ENCODE measurements at regions not wholly inside any gene's neighbourhood (a gene's known extent, or its start where the extent isn't known, plus 50 kb on each side); places are given as distances from the start of the nearest gene placed in this dataset.

DNA sequence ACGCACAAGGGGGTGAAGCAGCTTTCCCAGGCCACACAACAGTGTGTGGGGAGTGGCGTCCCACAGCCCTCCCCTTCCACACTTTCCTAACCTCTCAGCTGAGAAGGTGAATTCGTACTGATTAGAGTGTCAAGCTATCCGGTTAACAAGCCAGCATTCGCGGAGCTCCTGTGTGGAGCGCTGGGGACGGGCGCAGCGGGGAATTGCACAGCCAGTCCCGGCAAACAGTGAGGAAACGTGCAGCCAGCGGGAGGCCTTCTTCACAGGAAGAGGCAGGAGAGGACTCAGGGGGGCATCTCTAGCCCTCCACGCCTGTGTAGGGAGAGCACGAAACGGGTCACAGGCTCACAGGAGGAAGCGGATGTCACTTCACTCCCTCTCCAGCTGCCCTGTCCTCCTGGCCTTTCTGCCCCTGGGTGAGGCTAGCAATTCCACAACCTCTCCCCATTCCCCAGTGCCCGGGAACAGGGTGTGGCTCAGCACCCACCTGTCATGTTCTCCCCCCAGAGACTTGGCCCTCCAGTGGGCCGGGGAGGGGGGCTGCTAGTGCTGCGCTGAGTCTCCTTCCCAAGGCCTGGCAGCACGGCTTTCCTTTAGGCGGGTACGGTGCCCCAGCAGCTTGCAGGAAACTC lies 117.3 kb downstream of the CPZ start:
- intact Hi-C loops (cut with micrococcal nuclease): no loop called here
- no peaks in the 10 kb centered on the region for H3K36me3 ChIP-seq (replicated peaks in 1 of 2; ENCODE audit: control insufficient read depth in 1 of 2, insufficient read depth in 2 of 2, low read length in 2 of 2)
- H3K9ac ChIP-seq (ENCODE audit: insufficient read depth, low read length, poor library complexity, severe bottlenecking): no peak overlapping the region
- no peaks in the 10 kb centered on the region for H3K79me2 ChIP-seq (ENCODE audit: insufficient read depth, low read length)
- no peaks in the 10 kb centered on the region for H4K20me1 ChIP-seq (ENCODE audit: insufficient read depth, low read length)
- H3K27ac Mint-ChIP-seq: no peak overlapping the region
- no peak overlapping the region for H3K4me2 ChIP-seq (replicated peaks; ENCODE audit: extremely low read depth, low read length, poor library complexity, severe bottlenecking)
- H3K9me3 Mint-ChIP-seq: peaks cover 8 to 25% (median 16%) of the 10 kb centered on the region in 7 donors
- H3K9me3 ChIP-seq (replicated peaks in 1 of 2; ENCODE audit: control insufficient read depth in 1 of 2, insufficient read depth in 1 of 2, low read length in 2 of 2): peaks cover 7 to 23% of the 10 kb centered on the region in 2 donors
- no peaks in the 10 kb centered on the region for H3K4me1 ChIP-seq (ENCODE audit: control insufficient read depth in 1 of 2, insufficient read depth in 2 of 2, low read length in 2 of 2)
- H2AFZ ChIP-seq (ENCODE audit: insufficient read depth, low read depth, low read length, poor library complexity, severe bottlenecking): no peak overlapping the region
- no peak for DNase-seq
- H3K36me3 Mint-ChIP-seq: no peaks in the 10 kb centered on the region
- peaks cover 5 to 15% (median 5%) of the 10 kb centered on the region in 3 donors for H3K27me3 Mint-ChIP-seq (ENCODE audit: low read depth in 3 of 3)
- H3K4me3 Mint-ChIP-seq: peak overlapping the region in 1 of 2 donors; percentile 44
- TF ChIP-seq, protein P1, sequence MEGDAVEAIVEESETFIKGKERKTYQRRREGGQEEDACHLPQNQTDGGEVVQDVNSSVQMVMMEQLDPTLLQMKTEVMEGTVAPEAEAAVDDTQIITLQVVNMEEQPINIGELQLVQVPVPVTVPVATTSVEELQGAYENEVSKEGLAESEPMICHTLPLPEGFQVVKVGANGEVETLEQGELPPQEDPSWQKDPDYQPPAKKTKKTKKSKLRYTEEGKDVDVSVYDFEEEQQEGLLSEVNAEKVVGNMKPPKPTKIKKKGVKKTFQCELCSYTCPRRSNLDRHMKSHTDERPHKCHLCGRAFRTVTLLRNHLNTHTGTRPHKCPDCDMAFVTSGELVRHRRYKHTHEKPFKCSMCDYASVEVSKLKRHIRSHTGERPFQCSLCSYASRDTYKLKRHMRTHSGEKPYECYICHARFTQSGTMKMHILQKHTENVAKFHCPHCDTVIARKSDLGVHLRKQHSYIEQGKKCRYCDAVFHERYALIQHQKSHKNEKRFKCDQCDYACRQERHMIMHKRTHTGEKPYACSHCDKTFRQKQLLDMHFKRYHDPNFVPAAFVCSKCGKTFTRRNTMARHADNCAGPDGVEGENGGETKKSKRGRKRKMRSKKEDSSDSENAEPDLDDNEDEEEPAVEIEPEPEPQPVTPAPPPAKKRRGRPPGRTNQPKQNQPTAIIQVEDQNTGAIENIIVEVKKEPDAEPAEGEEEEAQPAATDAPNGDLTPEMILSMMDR (IDR thresholded peaks at IDR 0.05): no peak
- no peak overlapping the region for H3K27ac ChIP-seq (ENCODE audit: low read depth in 1 of 2, low read length in 2 of 2)
- no peak overlapping the region for H3K4me3 ChIP-seq (replicated peaks in 1 of 3; ENCODE audit: low read depth in 2 of 3, low read length in 3 of 3)
- no peaks in the 10 kb centered on the region for H3K27me3 ChIP-seq (ENCODE audit: control insufficient read depth in 2 of 2, insufficient read depth in 2 of 2, low read length in 2 of 2)
- H3K4me1 Mint-ChIP-seq: no peaks in the 10 kb centered on the region
- WGBS (ENCODE audit: insufficient coverage): 41% methylated on average over 20 of the region's 23 CpGs

DNA sequence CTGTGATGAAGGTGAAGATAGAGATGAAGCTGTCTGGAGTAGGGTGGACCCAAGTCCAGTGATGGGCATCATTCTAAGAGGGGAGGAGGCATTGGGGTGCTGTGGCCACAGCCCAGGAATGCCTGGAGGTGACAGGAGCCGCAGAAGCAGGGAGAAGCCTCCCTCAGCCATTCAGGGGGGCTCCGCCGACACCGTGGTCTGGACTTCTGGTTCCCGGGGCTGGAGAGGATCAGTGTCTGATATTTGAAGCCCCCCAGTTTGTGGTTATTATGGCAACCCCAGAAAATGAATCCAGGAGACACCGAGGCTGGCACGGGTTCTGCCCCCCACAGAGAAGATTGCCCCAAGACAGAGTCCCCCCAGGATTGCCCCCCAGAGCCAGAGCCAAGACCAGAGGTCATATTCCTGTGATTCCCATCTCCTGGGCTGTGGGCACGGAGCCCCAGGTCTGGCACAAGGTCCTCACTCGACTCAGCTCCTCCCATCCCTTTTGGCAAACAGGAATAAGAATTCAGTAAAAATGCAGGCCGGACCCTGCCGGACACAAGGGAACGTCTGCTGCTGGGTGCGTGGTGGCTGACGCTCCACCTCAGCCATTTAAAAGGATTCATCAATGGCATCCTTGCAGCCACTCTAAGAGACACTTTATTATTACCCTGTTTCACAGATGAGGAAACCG lies 116.6 kb downstream of the CPZ start:
- Mint-ChIP-seq H3K36me3 (no peaks in the 10 kb centered on the region), H3K27me3 (ENCODE audit: low read depth in 3 of 3) (peaks cover 5 to 16% (median 7%) of the 10 kb centered on the region in 3 donors), H3K4me3 (peak overlapping the region in 1 of 2 donors; percentile 36), H3K9me3 (peaks cover 8 to 23% (median 14%) of the 10 kb centered on the region in 7 donors), H3K4me1 (no peaks in the 10 kb centered on the region), H3K27ac (no peak overlapping the region)
- Histone ChIP-seq H2AFZ (ENCODE audit: insufficient read depth, low read depth, low read length, poor library complexity, severe bottlenecking) (no peak overlapping the region), H3K9me3 (replicated peaks in 1 of 2; ENCODE audit: control insufficient read depth in 1 of 2, insufficient read depth in 1 of 2, low read length in 2 of 2) (peaks cover 7 to 21% of the 10 kb centered on the region in 2 donors), H3K27me3 (ENCODE audit: control insufficient read depth in 2 of 2, insufficient read depth in 2 of 2, low read length in 2 of 2) (no peaks in the 10 kb centered on the region), H3K4me1 (ENCODE audit: control insufficient read depth in 1 of 2, insufficient read depth in 2 of 2, low read length in 2 of 2) (no peaks in the 10 kb centered on the region), H3K4me3 (replicated peaks in 1 of 3; ENCODE audit: low read depth in 2 of 3, low read length in 3 of 3) (no peak overlapping the region), H3K9ac (ENCODE audit: insufficient read depth, low read length, poor library complexity, severe bottlenecking) (no peak overlapping the region), H3K27ac (ENCODE audit: low read depth in 1 of 2, low read length in 2 of 2) (no peak overlapping the region), H3K36me3 (replicated peaks in 1 of 2; ENCODE audit: control insufficient read depth in 1 of 2, insufficient read depth in 2 of 2, low read length in 2 of 2) (no peaks in the 10 kb centered on the region), H4K20me1 (ENCODE audit: insufficient read depth, low read length) (no peaks in the 10 kb centered on the region), H3K79me2 (ENCODE audit: insufficient read depth, low read length) (no peaks in the 10 kb centered on the region), H3K4me2 (replicated peaks; ENCODE audit: extremely low read depth, low read length, poor library complexity, severe bottlenecking) (no peak overlapping the region)
- DNase-seq: no peak
- TF ChIP-seq, protein P1 (IDR thresholded peaks at IDR 0.05): no peak
- intact Hi-C loops (cut with micrococcal nuclease): no loop called here
- WGBS (ENCODE audit: insufficient coverage): 83% methylated on average over 13 of the region's 15 CpGs
